Sciatic nerve (tissue), 2 donors: ENCODE measurements at regions not wholly inside any gene's neighbourhood (a gene's known extent, or its start where the extent isn't known, plus 50 kb on each side); places are given as distances from the start of the nearest gene placed in this dataset.
"Not testable (repeated sequence)": the region's sequence is repeated elsewhere in the genome, so short reads cannot be mapped to it uniquely, and the experiment has no call there.

Experiments used
- ATAC-seq: fragments of 200-7000 bp; cut with Tn5 transposase; one replicate; pipeline ENCODE4 v1.9.1; 2020; ENCODE audit warnings: mild to moderate bottlenecking, moderate library complexity
- DNase-seq: peaks from one replicate; pipeline ENCODE4 v3.0.0-alpha.2; 2020; ENCODE audit warnings: low spot score
- intact Hi-C: fragments of 100-400 bp; cut with DNase I; formaldehyde crosslinking; loops from one replicate; pipeline ENCODE4 v1.14.2; 2022
- donor health status: DM: no; HTN: no; CAD: no.
- donor health status: DM: no; HTN: no; CAD: no.

DNA sequence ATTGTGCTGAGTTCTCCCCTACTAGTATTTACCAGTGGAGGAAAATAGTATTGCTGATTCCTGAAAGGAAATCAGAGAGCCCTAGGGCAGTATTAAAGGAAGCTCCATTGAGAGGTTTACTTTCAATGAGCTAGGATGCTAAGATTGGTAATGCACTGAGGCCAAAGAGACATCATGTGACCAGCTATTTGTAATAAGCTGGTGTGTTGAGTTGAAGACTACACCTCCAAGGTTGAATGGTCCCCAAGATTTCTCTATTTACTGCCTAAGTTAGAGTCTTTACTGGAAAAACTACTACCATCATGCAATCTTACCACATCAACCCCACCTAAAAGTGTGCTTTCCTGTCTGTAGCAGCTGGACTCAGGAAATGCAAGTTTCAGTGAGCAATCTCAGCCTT is 151.5 kb upstream of the GJE1 start:
- intact Hi-C loops, result no loop called here
- ATAC-seq (no peak), DNase-seq (no peak)

DNA sequence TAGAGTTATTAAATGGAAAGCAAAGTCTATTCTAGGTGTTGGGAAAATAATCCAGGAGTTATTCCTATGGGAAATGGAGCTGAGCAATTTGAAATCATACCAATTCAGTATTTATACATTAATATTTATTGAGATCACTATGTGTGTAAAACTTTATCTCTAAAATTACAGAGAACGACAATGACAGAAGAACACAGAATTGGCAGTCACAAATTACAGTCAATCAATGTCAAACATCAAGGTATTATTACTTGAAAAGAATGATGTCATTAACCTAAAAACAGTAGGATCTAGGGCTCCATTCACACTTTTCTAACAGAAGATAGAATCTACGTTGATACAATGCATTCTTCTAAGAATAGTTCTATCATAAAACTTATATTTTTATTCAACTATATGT is 154.9 kb upstream of the GJE1 start:
- ATAC-seq (no peak), DNase-seq (no peak)
- intact Hi-C loops, result no loop called here

DNA sequence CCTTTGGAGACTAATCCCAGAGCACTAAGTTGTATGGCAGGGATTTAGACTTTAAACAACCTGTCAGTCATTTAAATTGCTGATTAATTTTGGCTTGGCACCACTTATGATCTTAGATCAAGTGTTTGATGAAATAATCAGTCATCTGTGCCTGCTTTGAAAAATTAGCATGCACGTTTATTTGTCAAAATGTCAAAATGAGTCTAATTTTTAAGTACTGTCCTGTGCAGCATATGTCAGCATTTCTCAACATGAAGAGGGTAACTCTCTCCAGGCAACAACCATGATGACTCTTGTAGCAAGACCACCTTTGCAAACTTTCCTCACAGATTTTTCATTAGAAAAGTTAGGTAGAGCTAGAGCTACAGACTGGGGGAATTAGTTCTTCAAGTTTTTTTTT is 155.7 kb upstream of the GJE1 start:
- DNase-seq (no peak), ATAC-seq (no peak)
- intact Hi-C loops, result no loop called here

DNA sequence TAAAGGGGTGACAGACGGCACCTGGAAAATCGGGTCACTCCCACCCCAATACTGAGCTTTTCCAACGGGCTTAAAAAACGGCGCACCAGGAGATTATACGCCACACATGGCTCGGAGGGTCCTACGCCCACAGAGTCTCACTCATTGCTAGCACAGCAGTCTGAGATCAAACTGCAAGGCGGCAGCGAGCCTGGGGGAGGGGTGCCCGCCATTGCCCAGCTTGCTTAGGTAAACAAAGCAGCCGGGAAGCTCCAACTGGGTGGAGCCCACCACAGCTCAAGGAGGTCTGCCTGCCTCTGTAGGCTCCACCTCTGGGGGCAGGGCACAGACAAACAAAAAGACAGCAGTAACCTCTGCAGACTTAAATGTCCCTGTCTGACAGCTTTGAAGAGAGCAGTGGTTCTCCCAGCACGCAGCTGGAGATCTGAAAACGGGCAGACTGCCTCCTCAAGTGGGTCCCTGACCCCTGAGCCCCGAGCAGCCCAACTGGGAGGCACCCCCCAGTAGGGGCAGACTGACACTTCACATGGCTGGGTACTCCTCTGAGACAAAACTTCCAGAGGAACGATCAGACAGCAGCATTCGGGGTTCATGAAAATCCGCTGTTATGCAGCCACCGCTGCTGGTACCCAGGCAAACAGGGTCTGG is 162.8 kb upstream of the GJE1 start:
- ATAC-seq, intact Hi-C loops, DNase-seq: not testable (repeated sequence)

DNA sequence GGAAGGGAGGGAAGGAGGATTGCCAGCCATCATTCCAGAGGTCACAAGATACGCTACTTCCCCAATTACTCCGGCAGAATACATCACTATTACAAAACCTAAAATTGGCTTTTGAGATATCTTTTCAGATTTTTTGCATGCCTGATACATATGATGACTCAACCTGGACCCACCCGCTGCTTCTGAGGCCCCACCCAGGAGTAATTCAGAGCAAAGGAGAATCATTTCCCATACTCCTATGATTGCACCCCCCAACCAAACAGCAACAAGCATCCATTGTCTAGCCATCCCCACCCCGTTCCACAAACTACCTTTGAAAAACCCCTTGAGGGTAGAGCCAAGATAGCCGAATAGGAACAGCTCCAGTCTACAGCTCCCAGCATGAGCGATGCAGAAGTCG is 163.5 kb upstream of the GJE1 start:
- ATAC-seq, result no peak
- DNase-seq, result no peak
- intact Hi-C loops, result no loop called here

DNA sequence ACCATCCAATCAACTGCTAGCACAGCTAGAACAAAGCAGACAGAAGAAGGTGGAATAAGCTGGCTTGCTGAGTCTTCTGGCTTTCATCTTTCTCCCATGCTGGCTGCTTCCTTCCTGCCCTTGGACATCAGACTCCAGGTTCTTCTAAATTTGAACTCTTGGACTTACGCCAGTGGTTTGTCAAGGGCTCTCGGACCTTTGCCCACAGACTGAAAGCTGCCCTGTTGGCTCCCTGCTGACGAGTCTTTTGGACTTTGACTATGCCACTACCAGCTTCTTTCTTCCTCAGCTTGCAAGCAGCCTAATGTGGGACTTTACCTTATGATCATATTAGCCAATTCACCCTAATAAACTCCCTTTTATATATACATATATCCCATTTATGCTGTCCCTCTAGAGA is 164.1 kb upstream of the GJE1 start:
- ATAC-seq, result no peak
- DNase-seq, result no peak
- intact Hi-C loops, result no loop called here

DNA sequence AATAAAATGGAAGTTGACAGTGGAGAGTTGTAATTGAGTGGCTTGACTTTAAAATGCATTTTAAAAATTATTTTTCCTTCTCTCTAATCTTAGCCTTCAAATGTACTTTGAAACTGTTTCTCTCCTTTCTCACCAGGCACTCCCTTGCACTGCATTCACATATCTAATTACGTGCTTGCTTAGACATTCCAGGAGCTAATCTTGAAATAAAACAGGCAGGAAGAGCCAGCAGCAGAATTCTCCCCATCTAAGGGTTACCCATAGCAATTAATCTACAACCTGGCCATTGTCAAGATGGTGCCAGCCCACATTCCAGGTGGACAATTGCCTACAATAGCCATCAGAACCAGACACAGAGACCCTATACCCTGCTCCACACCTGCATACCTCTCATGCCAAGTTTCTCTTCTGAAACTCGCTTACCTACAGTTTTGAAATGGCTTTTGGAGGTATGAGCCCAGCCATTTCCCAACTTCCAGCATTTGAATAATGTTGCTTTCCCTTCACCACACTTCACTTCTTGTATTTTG is 167.6 kb upstream of the GJE1 start:
- intact Hi-C loops, result no loop called here
- DNase-seq (no peak), ATAC-seq (no peak)

DNA sequence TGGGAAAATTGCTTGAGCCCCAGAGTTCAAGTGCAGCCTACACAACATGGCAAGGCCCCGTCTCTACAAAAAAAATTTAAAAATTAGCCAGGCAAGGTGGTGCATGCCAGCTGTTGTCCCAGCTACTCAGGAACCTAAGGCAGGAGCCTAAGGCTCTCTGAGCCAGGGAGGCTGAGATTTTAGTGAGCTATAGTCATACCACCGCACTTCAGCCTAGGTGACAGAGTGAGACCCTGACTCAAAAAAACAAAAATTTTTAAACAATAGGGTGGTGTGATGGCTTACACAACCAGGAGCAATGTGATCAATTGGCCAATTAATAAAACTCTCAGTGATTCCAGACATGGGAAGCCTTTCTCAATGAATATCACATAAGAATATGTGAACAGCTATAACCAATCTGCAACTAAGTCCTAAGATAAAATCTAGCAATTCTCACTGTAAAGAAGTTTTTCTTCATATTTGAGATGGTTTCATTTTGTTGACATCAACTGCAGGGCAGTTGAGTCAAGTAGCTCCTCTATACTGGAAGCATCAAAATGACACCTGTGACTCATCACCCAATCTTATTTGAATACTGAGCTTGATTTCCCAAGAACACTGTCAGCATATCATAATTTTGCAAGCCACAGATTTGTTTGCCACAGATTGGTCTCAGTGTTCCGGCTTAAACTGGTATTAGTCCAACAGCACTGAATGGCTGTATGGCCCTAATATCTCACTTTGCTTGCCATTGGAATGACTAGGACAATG is 169.0 kb upstream of the GJE1 start:
- DNase-seq (no peak), ATAC-seq (no peak)
- intact Hi-C loops, result no loop called here

DNA sequence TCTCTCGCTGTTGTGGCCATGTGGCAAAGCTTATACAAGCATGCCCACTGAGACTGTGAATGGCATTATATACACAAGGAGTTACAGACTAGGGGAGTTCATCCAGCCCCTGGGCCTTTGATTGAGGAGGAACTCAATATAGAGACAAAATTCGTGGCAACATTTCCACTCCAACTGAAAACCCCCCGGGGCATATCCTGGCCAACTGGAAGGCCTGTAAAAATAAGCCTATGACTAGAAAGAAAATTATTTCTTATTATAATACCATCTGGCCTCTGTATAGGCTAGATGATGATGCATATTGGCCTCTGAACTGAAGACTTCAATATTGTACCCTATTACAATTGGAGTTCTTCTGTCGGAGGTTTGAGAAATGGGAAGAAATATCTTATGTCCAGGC is 175.5 kb upstream of the GJE1 start:
- intact Hi-C loops, result no loop called here
- no peak for DNase-seq
- ATAC-seq, result no peak

DNA sequence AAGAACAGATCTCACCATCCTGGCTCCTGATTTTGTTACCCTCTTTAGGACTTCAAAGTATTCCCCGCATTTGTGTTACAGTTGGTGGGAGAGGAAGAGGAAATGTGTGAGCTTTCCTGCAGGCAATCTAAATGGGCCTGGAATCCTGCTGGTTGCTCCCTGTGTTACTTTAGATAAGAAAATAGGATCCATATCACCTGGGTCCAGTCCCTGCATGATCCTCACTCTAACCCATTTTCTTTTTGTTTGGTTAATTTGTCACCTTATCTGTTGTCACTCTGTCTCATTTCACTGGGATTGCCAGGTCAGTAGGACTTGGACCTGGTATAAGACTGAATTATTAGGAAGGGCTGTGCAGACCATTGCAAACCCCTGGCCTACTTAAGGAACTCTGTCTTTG is 175.9 kb upstream of the GJE1 start:
- ATAC-seq (no peak), DNase-seq (no peak)
- intact Hi-C loops, result no loop called here

DNA sequence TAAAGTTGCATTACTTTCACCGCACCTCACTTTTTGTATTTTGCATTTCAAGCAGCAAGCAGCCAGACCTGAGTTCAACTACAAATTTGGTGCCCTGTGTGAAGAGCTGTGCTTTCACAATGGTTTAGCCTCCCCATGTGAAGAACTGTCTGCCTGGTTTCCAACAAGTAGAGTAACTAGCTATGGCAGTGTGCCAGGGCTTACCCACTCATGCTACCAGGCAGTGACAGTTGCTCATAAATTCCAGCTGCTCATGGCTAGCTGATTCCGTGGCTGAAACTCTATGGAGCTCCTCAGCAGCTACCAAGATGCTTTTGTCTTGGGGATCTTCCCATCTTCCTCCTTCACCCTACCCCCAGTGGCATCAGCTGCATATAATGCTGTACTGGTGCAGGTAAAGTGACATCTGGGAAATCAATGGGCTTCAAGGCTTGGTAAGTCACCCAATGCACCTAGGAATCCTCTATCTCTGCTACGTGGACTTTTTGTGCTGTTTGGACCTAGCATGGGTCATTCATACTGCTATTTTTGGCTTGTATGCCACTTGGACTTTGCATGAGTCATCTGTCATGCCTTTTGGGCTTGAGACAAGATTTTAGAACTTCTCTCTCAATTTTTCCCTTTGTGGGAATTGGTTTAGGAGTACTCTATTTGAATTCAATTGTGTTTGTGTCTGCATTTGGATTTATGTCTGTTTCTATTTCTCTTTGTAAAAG is 176.5 kb upstream of the GJE1 start:
- ATAC-seq (no peak), DNase-seq (no peak)
- intact Hi-C loops, result no loop called here

DNA sequence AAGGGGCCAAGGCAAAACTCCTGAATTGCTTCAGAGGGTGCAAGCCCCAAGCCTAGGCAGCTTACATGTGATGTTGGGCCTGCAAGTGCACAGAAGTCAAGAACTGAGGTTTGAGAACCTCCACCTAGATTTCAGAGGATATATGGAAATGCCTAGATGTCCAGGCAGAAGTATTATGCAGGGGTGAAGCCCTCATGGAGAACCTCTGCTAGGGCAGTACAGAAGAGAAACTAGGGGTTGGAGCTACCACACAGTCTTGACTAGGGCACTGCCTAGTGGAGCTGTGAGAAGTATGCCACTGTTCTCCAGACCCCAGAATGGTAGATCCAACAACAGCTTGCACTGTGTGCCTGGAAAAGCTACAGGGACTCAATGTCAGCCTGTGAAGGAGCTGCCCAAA is 179.7 kb upstream of the GJE1 start:
- intact Hi-C loops, result no loop called here
- DNase-seq, result no peak
- ATAC-seq, result no peak

DNA sequence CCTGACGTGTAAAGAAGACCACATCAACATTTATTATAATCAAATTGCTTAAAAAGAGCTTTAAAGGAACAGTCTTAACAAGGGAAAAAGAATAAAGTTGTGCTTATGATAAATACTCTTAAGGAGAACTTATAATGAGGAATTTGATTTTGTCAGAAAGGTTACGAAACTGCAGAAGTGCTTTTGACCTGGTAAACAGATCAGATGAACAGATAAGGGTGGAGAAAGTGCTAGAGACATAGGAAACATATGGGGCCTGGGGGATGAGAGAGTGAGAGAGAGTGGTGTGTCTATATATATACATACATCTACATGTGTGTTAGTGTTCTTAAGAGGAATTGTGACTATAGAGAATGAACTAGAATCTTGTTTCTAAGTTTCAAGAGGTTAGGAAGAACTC is 186.2 kb upstream of the GJE1 start:
- intact Hi-C loops, result no loop called here

DNA sequence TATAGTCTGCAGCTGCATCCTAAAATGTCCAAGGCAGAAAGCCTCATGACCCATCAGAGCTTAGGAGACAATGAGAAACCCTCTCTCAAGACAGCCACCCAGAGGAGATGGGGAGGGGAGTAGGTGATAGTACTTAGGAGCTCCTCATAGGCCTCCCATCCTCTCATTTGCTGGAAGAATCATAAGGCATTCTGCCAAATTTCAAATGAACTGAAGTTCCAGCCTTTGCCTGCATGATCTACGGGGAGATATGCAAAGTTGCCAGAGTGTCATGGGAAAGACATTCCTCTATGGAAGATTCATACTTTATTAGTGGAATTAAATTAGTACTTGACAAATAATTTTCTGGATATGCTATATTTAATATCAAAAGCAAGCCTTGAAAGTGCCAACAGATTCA is 194.1 kb upstream of the GJE1 start:
- ATAC-seq, result no peak
- intact Hi-C loops, result no loop called here
- DNase-seq, result no peak

More for the DNA sequence above, 186.2 kb upstream of the GJE1 start:
- ATAC-seq (no peak), DNase-seq (no peak)

DNA sequence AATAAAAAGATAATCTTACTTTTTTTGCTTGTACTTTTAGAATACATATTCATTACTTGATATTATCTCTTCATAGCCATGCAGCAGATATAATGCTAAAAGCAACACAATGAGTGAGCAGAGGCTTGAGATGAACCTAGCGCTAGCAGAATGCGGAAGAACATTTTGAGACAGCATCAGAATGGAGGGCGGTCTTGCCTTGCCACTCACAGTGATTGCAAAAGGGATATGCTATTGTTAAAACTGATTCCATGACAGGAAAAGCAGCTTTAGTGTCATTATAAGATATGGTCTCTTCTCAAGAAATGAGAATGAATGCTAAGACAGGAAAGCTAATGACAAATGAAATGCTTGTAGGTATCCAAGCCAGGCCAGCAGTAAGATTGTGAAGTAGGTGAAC is 200.0 kb upstream of the GJE1 start:
- DNase-seq (no peak), ATAC-seq (no peak)
- intact Hi-C loops, result no loop called here

DNA sequence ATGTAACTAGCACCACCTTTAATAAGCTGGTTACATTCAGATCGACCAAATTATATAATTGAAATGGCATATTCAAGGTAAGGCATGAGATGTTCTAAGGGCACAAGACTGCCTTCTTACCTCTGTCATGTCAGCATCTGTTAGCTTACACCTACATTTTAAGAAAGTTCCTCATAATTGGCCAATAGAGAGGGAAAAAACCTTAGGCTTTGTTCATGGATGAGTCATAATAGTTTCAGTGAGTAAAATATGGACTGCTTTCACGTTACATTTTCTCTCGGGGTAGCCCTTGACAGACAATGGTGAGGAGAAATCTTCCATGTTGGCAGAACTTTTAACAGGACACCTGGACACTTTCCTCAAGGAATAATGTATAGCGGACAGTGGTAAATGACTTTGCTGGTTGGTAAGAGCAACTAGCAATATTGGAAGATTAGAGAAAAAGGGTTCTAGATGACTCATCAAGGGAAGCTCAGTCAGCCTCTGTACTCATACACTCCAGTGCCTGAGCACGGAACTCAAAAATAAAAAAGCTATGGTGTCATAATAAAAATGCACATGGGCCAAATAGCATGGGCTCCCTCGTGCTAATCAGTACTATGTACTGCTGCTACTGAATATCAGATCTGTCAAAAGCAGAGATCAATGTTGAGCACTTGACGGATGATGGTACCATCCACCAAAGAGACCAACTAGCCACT is 206.4 kb upstream of the GJE1 start:
- intact Hi-C loops, DNase-seq, ATAC-seq: not testable (repeated sequence)

DNA sequence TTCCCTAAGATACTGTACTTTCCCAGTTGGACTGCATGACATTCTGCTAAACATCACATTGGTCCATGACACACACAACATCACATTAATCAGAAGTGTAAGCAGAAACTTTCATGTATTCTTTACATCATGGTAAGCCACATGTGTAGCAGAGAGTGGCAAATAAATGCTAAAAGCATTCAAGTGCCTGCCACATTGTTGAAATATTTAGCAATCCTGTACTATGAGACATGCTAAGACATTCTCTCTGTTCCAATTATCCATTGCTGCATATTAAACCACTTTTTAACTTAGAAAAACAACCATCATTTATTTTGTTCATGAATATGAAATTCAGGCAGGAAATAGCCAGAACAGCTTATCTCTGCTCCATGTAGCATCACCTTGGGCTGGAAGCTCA is 207.7 kb upstream of the GJE1 start:
- ATAC-seq (no peak), DNase-seq (no peak)
- intact Hi-C loops, result no loop called here

DNA sequence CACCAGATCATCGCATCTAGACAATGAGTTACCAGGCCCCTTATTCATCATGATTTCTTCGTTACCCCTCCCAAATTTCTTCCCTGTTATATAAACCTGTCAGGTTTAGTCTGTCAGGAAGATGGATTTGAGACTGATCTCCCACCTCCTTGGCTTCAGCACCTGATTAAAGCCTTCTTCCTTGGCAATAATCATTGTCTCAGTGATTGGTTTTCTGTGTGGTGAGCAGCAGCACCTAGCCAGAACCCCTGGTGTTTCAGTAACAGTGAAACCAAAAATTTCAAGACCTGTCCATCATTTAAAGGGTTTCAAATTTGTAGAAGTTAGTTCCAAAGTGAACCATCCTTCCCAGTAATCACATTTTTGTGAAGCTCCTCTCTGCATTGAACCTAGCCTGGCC is 209.8 kb upstream of the GJE1 start:
- ATAC-seq (no peak), DNase-seq (no peak)
- intact Hi-C loops, result no loop called here

DNA sequence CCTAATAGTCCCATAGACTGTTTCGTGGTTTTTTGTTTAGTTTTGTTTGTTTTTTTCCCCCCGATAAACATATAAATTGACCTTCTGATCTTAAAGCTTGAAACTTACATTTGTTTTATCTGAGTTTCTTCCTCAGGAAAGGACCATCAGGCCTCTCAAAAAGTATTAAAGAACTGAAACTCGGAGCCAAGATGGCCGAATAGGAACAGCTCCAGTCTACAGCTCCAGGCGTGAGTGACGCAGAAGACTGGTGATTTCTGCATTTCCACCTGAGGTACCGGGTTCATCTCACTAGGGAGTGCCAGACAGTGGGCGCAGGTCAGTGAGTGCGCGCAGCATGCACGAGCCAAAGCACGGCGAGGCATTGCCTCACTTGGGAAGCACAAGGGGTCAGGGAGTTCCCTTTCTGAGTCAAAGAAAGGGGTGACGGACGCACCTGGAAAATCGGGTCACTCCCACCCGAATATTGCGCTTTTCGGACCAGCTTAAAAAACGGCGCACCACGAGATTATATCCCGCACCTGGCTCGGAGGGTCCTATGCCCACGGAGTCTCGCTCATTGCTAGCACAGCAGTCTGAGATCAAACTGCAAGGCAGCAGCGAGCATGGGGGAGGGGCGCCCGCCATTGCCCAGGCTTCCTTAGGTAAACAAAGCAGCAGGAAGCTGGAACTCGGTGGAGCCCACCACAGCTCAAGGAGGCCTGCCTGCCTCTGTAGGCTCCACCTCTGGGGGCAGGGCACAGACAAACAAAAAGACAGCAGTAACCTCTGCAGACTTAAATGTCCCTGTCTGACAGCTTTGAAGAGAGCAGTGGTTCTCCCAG is 215.8 kb upstream of the GJE1 start:
- DNase-seq, intact Hi-C loops, ATAC-seq: not testable (repeated sequence)
